Inflammatory macrophage treated with lipopolysaccharide for 4 hours (primary cell): ENCODE measurements at regions not wholly inside any gene's neighbourhood (a gene's known extent, or its start where the extent isn't known, plus 50 kb on each side); places are given as distances from the start of the nearest gene placed in this dataset.
"Not testable (repeated sequence)": the region's sequence is repeated elsewhere in the genome, so short reads cannot be mapped to it uniquely, and the experiment has no call there.

Experiments
- DNase-seq: peaks from one replicate; pipeline ENCODE4 v3.0.0-alpha.2; 2020

DNA sequence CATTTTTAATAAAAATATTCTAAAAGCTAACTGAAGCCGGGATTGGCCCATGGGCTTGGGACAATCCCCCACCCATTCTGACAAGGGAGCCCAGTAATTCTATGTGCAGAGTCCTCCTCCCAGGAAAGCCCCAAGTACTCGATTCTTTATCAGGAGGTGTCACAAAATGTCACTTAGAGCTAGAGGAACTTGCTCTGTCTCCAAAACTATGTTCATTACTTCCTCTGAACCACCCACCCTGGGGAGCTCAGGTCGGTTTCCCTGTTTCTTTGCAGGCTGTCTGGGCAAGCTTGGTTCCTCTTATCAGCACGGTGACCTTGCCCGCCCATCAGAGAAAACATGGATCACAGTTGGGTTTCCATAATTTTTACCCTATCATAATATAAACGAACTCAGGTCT is 430.6 kb upstream of the ID2 start:
- peak; percentile 68 for DNase-seq

GRCh38 chr2:8251856-8252255 is 430.0 kb upstream of the ID2 start:
- no peak for DNase-seq

- no peak for DNase-seq
Observed at GRCh38 chr2:8252997-8253694, 428.7 kb upstream of the ID2 start.

GRCh38 chr2:8253781-8254180 is 428.1 kb upstream of the ID2 start:
- DNase-seq = no peak

GRCh38 chr2:8254214-8254613 is 427.6 kb upstream of the ID2 start:
- not testable (repeated sequence) for DNase-seq

GRCh38 chr2:8254791-8255447 is 426.9 kb upstream of the ID2 start:
- DNase-seq = no peak

DNA sequence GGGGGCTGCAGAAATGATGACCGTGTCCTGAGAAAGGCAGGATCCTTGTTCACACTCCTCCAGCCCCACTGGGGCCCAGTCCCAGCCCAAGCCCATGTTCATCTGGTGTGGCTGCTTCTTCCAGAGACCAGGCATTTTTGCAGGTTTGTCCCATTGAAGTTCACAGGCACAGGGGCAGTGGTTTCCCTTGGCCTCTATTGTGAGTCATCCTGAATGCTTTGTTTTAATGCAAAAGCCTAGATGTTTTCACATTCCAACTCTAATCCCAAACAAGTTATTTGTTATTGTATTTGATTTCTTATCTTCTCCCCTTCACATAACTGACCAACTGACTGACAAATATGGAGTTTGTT is 426.4 kb upstream of the ID2 start:
- no peak for DNase-seq

- no peak for DNase-seq
Observed at GRCh38 chr2:8256905-8257304, 425.0 kb upstream of the ID2 start.

DNA sequence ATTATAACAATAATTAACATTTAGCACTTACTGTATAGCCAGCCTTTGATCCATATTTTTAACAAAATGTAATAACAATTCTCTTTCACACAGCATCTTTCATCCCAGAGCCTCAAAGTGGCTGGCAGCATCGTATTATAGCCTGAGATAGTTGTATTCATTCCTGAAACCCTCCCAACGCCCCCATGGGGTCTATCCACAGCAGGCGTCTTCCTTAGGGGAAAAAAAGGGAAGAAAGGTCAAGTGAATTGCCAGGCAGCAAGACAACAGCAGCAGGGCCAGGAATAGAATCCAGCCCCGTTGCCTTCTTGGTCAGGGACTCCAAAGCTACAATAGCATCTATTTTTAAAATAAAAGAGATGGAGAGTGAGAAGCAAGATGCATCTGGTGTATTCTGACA is 424.4 kb upstream of the ID2 start:
- no peak for DNase-seq

DNA sequence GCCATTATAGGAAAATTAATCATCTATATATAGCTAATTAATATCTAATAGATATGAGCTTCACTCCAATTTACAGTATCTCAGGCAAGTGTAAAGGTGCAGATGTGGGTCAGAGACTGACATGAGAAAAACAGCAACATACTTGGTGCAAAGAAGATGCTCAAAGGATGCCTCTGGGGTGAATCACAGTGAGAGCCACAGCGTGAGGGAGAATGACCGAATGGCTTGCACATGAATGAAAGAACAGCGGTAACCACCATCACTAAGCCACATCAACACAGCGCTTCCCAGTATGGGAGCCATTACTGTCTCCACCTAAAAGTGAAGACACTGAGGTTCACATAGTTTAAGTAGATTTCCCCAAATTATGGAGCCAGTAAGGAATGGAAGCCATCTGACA is 423.4 kb upstream of the ID2 start:
- DNase-seq = no peak

DNA sequence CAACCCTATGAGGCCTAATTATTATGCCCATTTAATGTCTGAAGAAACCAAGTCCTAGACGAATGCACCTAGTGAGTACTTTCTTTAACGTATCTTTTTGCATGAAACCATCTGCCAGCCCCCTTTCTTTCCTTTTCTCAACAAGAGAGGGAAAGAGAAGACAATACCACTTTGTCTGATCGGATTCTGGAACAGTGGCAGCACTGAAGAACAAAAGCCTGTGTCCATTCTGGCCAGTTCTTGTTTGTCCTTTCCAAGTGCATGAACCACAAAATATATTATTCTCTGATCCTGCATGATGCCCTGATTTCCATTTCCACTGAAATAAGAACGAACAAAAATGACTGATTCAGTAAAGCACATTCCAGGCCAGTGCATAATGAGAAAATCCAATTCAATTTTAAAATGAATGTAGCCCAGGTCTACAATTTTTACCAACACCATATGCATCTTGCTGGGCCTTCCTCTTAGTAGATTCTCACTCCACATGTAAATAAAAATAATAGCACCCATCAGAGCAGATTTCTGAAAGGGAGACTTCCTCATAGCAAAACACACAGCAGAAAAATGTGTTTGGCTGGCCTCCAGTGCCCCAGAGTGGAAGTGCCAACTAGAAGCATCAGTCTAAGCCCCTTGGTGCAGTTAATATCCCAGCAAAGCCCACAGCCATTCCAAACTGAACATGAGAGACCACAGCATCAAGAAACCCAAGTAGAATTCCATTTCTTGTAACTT is 422.6 kb upstream of the ID2 start:
- DNase-seq = no peak

GRCh38 chr2:8259841-8260178 is 422.0 kb upstream of the ID2 start:
- DNase-seq = no peak

DNA sequence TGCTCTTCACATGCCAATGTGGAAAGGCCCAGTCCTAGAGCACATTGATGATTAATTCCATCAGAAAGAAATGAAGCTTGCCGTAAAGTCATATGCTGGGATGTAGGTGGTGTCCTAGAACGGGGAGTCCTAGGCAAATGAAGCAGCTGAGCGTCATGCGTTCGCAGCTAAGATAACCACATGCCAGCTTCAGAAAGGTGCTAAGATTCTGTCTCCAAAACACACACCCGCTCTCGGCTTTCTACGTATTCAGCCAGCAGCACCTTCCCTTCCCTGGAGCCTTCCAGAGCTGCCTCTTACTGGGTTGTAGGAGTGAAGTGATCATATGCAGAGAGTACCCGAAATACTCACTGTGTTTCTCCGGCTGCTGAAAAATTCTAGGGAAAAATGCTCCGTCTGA is 421.6 kb upstream of the ID2 start:
- no peak for DNase-seq

DNA sequence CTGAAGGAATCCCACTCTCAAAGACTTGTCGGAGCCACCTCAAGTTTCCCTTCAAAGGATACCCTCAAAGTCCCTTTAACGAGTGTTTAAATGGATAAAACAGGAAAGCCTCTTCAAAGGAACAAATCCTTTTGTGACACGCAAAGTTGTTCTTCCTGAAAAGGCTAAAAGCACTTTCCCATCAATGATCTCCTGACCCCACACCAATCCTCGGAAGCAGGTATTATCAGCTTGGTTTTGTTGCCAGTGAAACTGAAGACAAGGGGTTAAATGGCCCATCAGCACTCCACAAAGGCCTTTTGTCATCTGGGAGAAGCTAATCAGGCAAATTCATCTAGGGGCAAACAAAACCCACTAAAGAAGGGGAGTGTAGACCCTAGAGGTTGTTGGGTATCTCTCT is 418.0 kb upstream of the ID2 start:
- no peak for DNase-seq

DNA sequence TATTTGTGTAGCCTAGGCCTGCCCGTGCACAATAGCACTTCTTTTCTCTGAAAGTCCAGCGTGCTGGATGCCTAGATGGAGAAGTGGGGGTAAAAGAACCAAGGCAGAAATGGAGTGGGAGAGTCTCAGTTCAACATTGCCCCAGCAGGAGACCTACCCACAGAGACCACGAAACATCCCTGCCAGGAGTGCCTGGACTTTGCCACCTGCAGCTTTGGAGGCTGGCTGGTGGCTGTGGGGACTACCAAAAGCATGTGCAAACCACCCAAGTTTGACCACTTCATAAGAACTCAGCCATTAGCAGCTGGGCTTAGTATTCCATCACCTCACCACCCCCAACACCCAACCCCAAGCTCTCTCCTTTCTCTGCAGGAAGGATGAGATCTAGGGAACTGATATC is 416.9 kb upstream of the ID2 start:
- DNase-seq = no peak

DNA sequence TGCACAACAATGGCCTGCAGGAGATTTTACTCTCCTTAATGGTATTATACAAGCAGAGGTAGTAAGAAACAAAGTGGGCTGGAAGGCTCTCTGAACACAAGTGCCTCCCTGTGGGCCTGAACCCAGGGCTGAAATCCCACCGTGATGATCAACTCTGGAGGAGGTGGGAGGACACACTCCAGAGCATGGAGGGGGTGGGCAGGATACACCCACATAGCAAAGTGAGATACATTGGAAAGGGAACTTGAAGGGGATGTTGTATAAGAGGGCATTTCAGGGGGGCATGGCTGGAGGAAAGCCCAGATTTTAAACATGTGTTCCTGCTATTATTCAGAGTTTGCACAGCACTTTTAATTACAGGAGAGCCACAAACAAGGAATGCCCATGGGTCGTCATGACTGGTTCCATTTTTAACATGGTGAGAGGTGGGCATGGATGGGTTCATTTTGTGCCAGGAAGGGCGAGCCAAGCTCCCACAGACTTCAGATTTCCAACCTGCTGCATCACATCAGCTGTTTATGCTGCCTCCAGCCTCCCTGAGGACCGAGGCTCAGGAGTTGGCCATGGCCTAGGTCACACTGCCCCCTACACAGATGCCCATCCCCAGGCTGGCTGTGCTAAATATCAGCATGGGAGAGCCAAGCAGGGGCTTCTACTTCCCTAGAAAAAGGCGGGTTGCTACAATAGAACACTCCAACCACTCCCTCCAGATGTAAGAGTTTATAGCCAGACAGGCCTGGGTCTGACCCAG is 416.2 kb upstream of the ID2 start:
- no peak for DNase-seq

GRCh38 chr2:8266563-8266962 is 415.3 kb upstream of the ID2 start:
- DNase-seq = no peak

- DNase-seq = peak; percentile 88
Observed at GRCh38 chr2:8267048-8267447, 414.8 kb upstream of the ID2 start.

GRCh38 chr2:8267721-8268120 is 414.1 kb upstream of the ID2 start:
- peak; percentile 13 for DNase-seq

DNA sequence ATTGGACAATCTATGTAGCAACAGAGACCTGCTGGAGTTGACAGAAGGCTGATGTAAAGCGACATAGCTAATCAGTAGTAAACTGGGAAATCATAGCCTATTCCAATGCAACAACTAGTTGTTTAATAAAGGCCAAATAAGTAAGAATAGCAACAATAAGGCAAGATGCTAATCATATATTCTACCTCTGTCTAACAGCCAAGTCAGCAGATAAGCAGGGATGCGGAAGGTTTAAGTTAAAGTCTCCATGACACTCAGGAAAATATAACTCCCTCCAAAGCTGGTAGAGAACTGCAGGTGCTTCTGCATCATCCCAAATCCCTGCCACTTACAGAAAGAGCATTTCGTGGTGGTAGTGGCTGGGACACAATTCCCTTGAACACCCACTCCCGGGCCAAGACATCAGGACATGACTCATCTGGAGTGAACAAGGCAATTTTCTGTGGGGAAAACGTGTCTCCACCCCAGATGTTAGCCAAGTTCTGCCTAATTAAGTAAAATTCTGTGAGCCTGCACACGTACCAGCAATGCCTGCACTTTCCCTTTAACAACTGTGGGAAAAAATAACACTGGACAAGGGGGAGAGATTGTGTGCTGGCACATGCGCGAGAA is 413.6 kb upstream of the ID2 start:
- DNase-seq = peak; percentile 85

DNA sequence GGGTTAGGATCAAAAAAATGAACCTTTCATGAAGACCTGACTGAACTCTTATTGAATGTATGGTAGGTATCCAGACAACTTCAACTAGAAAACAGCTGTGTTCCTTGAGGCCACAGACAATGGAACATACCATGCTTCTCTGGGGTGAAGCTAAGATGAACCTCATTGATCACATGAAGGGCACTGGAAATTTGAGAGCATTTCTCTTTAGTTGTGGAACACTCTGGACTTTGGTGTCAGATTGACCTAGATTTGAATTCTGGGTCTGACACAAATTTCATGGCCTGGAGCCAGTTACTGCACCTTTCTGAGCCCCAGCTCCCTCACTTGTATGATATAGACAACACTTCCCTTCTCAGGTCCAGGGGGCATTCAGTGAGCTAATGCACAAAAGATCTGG is 411.2 kb upstream of the ID2 start:
- DNase-seq = no peak

DNA sequence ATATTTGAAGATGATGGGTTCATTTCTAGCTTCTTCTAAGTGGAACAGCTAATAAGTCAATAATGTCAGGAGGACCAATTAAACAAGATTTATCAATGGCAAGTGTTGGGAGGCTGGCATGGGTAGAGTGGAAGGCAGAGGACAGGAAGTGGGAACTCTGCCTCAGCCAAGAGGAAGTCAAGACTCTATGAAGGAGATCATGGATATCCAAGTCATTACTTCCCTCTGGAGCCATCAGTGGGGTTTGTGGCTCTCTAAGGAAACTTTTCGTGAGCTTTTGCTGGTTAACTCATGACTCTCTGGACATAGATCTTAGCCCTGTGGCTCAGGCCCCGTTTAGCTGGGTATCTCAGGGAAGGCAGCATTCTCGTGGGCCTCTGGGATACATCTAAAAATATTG is 410.4 kb upstream of the ID2 start:
- peak; percentile 35 for DNase-seq

GRCh38 chr2:8276026-8276425 is 405.8 kb upstream of the ID2 start:
- peak; percentile 66 for DNase-seq
